ENCODE measurements at regions not wholly inside any gene's neighbourhood (a gene's known extent, or its start where the extent isn't known, plus 50 kb on each side); places are given as distances from the start of the nearest gene placed in this dataset.

- Histone ChIP-seq H3K27me3 (ENCODE audit: control insufficient read depth, insufficient read depth, low read length) (no peaks in the 10 kb centered on the region), H3K27ac (ENCODE audit: low read depth in 2 of 2, low read length in 2 of 2) (no peak overlapping the region), H3K36me3 (ENCODE audit: control insufficient read depth in 2 of 3, insufficient read depth in 3 of 3, low read length in 3 of 3) (no peaks in the 10 kb centered on the region), H3K4me3 (ENCODE audit: low read length in 3 of 3) (no peak overlapping the region), H3K9me3 (ENCODE audit: control insufficient read depth in 2 of 3, insufficient read depth in 1 of 3, low read length in 3 of 3) (peaks cover 0 to 9% (median 0%) of the 10 kb centered on the region in 3 donors), H3K4me1 (ENCODE audit: control insufficient read depth in 2 of 3, insufficient read depth in 2 of 3, low read depth in 1 of 3, low read length in 3 of 3) (no peaks in the 10 kb centered on the region), H3K9ac (ENCODE audit: low read length in 3 of 3) (no peak overlapping the region)
- DNase-seq (peak in 1 of 5 donors; percentile 52), FAIRE-seq (no peak)
- intact Hi-C loops (cut with DNase I), result no loop called here
- TF ChIP-seq CTCF (IDR thresholded peaks at IDR 0.05; ENCODE audit: borderline replicate concordance, extremely low read depth, insufficient read depth), result no peak
Measured at GRCh38 chr13:32883474-32883873, 132.7 kb upstream of the KL start.

- Histone ChIP-seq H3K27me3 (ENCODE audit: control insufficient read depth, insufficient read depth, low read length) (no peaks in the 10 kb centered on the region), H3K27ac (ENCODE audit: low read depth in 2 of 2, low read length in 2 of 2) (no peak overlapping the region)
- TF ChIP-seq CTCF (IDR thresholded peaks at IDR 0.05; ENCODE audit: borderline replicate concordance, extremely low read depth, insufficient read depth), result no peak
Measured at GRCh38 chr13:32887617-32888016, 128.6 kb upstream of the KL start.

GRCh38 chr13:32889986-32890565, 126.1 kb upstream of the KL start:
- H3K9ac ChIP-seq (ENCODE audit: low read length in 3 of 3), result no peak overlapping the region
- H3K4me3 ChIP-seq (ENCODE audit: low read length in 3 of 3), result no peak overlapping the region
- no peak overlapping the region for H3K27ac ChIP-seq (ENCODE audit: low read depth in 2 of 2, low read length in 2 of 2)
- TF ChIP-seq CTCF (IDR thresholded peaks at IDR 0.05; ENCODE audit: borderline replicate concordance, extremely low read depth, insufficient read depth), result no peak
- H3K36me3 ChIP-seq (ENCODE audit: control insufficient read depth in 2 of 3, insufficient read depth in 3 of 3, low read length in 3 of 3), result no peaks in the 10 kb centered on the region
- DNase-seq (no peak), FAIRE-seq (no peak)
- H3K4me1 ChIP-seq (ENCODE audit: control insufficient read depth in 2 of 3, insufficient read depth in 2 of 3, low read depth in 1 of 3, low read length in 3 of 3), result no peaks in the 10 kb centered on the region
- intact Hi-C loops (cut with DNase I), result no loop called here
- H3K27me3 ChIP-seq (ENCODE audit: control insufficient read depth, insufficient read depth, low read length), result no peaks in the 10 kb centered on the region
- peaks cover 0 to 9% (median 0%) of the 10 kb centered on the region in 3 donors for H3K9me3 ChIP-seq (ENCODE audit: control insufficient read depth in 2 of 3, insufficient read depth in 1 of 3, low read length in 3 of 3)

More at GRCh38 chr13:32887617-32888016, 128.6 kb upstream of the KL start:
- FAIRE-seq, result no peak
- DNase-seq, result no peak
- Histone ChIP-seq H3K4me3 (ENCODE audit: low read length in 3 of 3) (no peak overlapping the region), H3K4me1 (ENCODE audit: control insufficient read depth in 2 of 3, insufficient read depth in 2 of 3, low read depth in 1 of 3, low read length in 3 of 3) (no peaks in the 10 kb centered on the region), H3K9me3 (ENCODE audit: control insufficient read depth in 2 of 3, insufficient read depth in 1 of 3, low read length in 3 of 3) (peaks cover 0 to 9% (median 0%) of the 10 kb centered on the region in 3 donors), H3K36me3 (ENCODE audit: control insufficient read depth in 2 of 3, insufficient read depth in 3 of 3, low read length in 3 of 3) (no peaks in the 10 kb centered on the region), H3K9ac (ENCODE audit: low read length in 3 of 3) (no peak overlapping the region)
- intact Hi-C loops (cut with DNase I), result no loop called here

GRCh38 chr13:32893176-32893575, 123.0 kb upstream of the KL start:
- H3K4me1 ChIP-seq (ENCODE audit: control insufficient read depth in 2 of 3, insufficient read depth in 2 of 3, low read depth in 1 of 3, low read length in 3 of 3), result no peaks in the 10 kb centered on the region
- no peaks in the 10 kb centered on the region for H3K27me3 ChIP-seq (ENCODE audit: control insufficient read depth, insufficient read depth, low read length)
- no peak overlapping the region for H3K9ac ChIP-seq (ENCODE audit: low read length in 3 of 3)
- peaks cover 0 to under 1% (median 0%) of the 10 kb centered on the region in 3 donors for H3K9me3 ChIP-seq (ENCODE audit: control insufficient read depth in 2 of 3, insufficient read depth in 1 of 3, low read length in 3 of 3)
- no peak for TF ChIP-seq CTCF (IDR thresholded peaks at IDR 0.05; ENCODE audit: borderline replicate concordance, extremely low read depth, insufficient read depth)
- FAIRE-seq (no peak), DNase-seq (no peak)
- intact Hi-C loops (cut with DNase I), result no loop called here
- no peak overlapping the region for H3K4me3 ChIP-seq (ENCODE audit: low read length in 3 of 3)
- H3K27ac ChIP-seq (ENCODE audit: low read depth in 2 of 2, low read length in 2 of 2), result no peak overlapping the region
- H3K36me3 ChIP-seq (ENCODE audit: control insufficient read depth in 2 of 3, insufficient read depth in 3 of 3, low read length in 3 of 3), result no peaks in the 10 kb centered on the region

Data from kidney (tissue), 13 donors.